Vagina (tissue), 2 donors: ENCODE measurements at regions not wholly inside any gene's neighbourhood (a gene's known extent, or its start where the extent isn't known, plus 50 kb on each side); places are given as distances from the start of the nearest gene placed in this dataset.

ENCODE experiments used
- DNase-seq, 2 donors: peaks; one replicate each; pipeline ENCODE4 v3.0.0-alpha.2; 2017; ENCODE audit errors: extremely low spot score in 2 of 2
- H3K27ac ChIP-seq: fragments of 200-600 bp; sonication (generic); one replicate; pipeline ENCODE4 v1.5.1; 2019
- H3K27me3 ChIP-seq: fragments of 200-600 bp; sonication (generic); one replicate; pipeline ENCODE4 v1.5.1; 2019
- H3K36me3 ChIP-seq, 2 donors: fragments of 200-600 bp; sonication (generic); one replicate each; pipeline ENCODE4 v1.5.1; 2017 to 2019
- H3K4me1 ChIP-seq: fragments of 200-600 bp; sonication (generic); one replicate; pipeline ENCODE4 v1.5.1; 2019
- H3K4me3 ChIP-seq, 2 donors: fragments of 200-600 bp; sonication (generic); 1 replicate in 1 of 2; 2 replicates in 1 of 2; pipeline ENCODE4 v1.5.1; 2016 to 2019
- H3K9me3 ChIP-seq: fragments of 200-600 bp; sonication (generic); one replicate; pipeline ENCODE4 v1.5.1; 2019
- CTCF ChIP-seq, 3 experiments: fragments of 450-650 bp in 2 of 3; fragments of 200-600 bp in 1 of 3; sonication (generic) in 1 of 3; IDR thresholded peaks; one replicate each; pipeline ENCODE4 v1.5.1; 2017 to 2019; ENCODE audit warnings: antibody characterized with exemption in 3 of 3, mild to moderate bottlenecking in 2 of 3, moderate library complexity in 2 of 3
- POLR2A ChIP-seq, 2 donors: fragments of 450-650 bp; IDR thresholded peaks; one replicate each; pipeline ENCODE4 v1.6.1; 2017; ENCODE audit warnings: antibody characterized with exemption in 2 of 2, mild to moderate bottlenecking in 2 of 2, moderate library complexity in 2 of 2
- POLR2AphosphoS5 ChIP-seq, 2 donors: sonication (generic); formaldehyde crosslinking; IDR thresholded peaks; one replicate each; pipeline ENCODE4 v1.9.0; 2017; ENCODE audit warnings: antibody characterized with exemption in 2 of 2, mild to moderate bottlenecking in 2 of 2, low read depth in 1 of 2; ENCODE audit not compliant: insufficient read depth in 1 of 2
- intact Hi-C: fragments of 100-400 bp; cut with DNase I; formaldehyde crosslinking; loops from one replicate; pipeline ENCODE4 v1.15.1; 2023

- intact Hi-C loops: no loop called here
- Histone ChIP-seq H3K27ac (no peak overlapping the region), H3K4me3 (no peak overlapping the region), H3K36me3 (no peaks in the 10 kb centered on the region), H3K27me3 (no peaks in the 10 kb centered on the region), H3K9me3 (no peaks in the 10 kb centered on the region), H3K4me1 (no peaks in the 10 kb centered on the region)
- TF ChIP-seq CTCF (IDR thresholded peaks at IDR 0.05) (no peak), POLR2AphosphoS5 (IDR thresholded peaks at IDR 0.05; ENCODE audit: insufficient read depth in 1 of 2, low read depth in 1 of 2) (no peak), POLR2A (IDR thresholded peaks at IDR 0.05) (no peak)
- DNase-seq: no peak
Measured at GRCh38 chr10:85311613-85312337, 983.4 kb downstream of the CCSER2 start.

DNA sequence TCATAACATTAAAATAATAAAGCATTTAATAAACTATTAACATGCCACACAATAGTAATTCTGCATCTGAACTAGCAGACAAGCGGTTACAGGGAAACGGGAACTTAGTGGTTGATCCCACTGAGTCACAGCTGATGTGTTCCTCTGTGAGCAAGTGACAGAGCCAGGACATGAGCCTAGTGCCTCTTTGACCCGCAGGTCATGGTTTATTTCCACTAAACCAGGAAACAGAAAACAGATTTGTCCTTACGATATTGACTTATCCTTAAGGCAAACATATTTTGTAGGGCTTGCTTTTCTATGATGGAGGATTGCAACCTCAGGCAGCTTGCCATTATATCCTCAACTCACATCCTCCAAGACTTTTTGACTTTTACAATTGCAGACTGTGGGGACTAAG lies 987.3 kb downstream of the CCSER2 start:
- Histone ChIP-seq H3K27me3 (no peaks in the 10 kb centered on the region), H3K9me3 (no peaks in the 10 kb centered on the region), H3K4me1 (no peaks in the 10 kb centered on the region), H3K27ac (no peak overlapping the region), H3K4me3 (no peak overlapping the region), H3K36me3 (no peaks in the 10 kb centered on the region)
- DNase-seq: no peak
- intact Hi-C loops: loop anchor here (5.0 kb wide), 1 partner anchor 802 kb away; no protein-coding TSS in a partner anchor
- TF ChIP-seq POLR2A (IDR thresholded peaks at IDR 0.05): no peak
- no peak for TF ChIP-seq CTCF (IDR thresholded peaks at IDR 0.05)
- no peak for TF ChIP-seq POLR2AphosphoS5 (IDR thresholded peaks at IDR 0.05; ENCODE audit: insufficient read depth in 1 of 2, low read depth in 1 of 2)

GRCh38 chr10:85316276-85316675 lies 987.9 kb downstream of the CCSER2 start:
- Histone ChIP-seq H3K27me3 (no peaks in the 10 kb centered on the region), H3K4me3 (no peak overlapping the region), H3K9me3 (no peaks in the 10 kb centered on the region), H3K4me1 (no peaks in the 10 kb centered on the region), H3K27ac (no peak overlapping the region), H3K36me3 (no peaks in the 10 kb centered on the region)
- DNase-seq: no peak
- intact Hi-C loops: loop anchor here (5.0 kb wide), 1 partner anchor 801 kb away; no protein-coding TSS in a partner anchor
- TF ChIP-seq POLR2A (IDR thresholded peaks at IDR 0.05): no peak
- no peak for TF ChIP-seq CTCF (IDR thresholded peaks at IDR 0.05)
- no peak for TF ChIP-seq POLR2AphosphoS5 (IDR thresholded peaks at IDR 0.05; ENCODE audit: insufficient read depth in 1 of 2, low read depth in 1 of 2)

GRCh38 chr10:85317827-85318226 lies 989.4 kb downstream of the CCSER2 start:
- no peaks in the 10 kb centered on the region for H3K27me3 ChIP-seq
- no peaks in the 10 kb centered on the region for H3K4me1 ChIP-seq
- no peaks in the 10 kb centered on the region for H3K36me3 ChIP-seq
- intact Hi-C loops: loop anchor here (5.0 kb wide), 1 partner anchor 799 kb away; no protein-coding TSS in a partner anchor
- no peak overlapping the region for H3K27ac ChIP-seq
- DNase-seq: no peak
- no peak overlapping the region for H3K4me3 ChIP-seq
- no peaks in the 10 kb centered on the region for H3K9me3 ChIP-seq
- TF ChIP-seq CTCF (IDR thresholded peaks at IDR 0.05) (no peak), POLR2AphosphoS5 (IDR thresholded peaks at IDR 0.05; ENCODE audit: insufficient read depth in 1 of 2, low read depth in 1 of 2) (no peak), POLR2A (IDR thresholded peaks at IDR 0.05) (no peak)
